K562 (cell line): ENCODE measurements at regions not wholly inside any gene's neighbourhood (a gene's known extent, or its start where the extent isn't known, plus 50 kb on each side); places are given as distances from the start of the nearest gene placed in this dataset.

Source experiments
- ATAC-seq: fragments of 200-7000 bp; cut with Tn5 transposase; 3 replicates; pipeline ENCODE4 v1.9.1; 2020; ENCODE audit warnings: moderate library complexity
- BruUV-seq: library from RNA; stranded (reverse); fragments of 400-500 nt; replicated peaks from 2 replicates; lab custom pipeline; 2021; lab: Mats Ljungman, UMichigan
- CTCF ChIA-PET: fragments of 300-600 bp; formaldehyde crosslinking; extraction: SDS; loops from one replicate; lab custom pipeline; 2021; ENCODE audit warnings: low intra/inter-chr PET ratio; lab: Yijun Ruan, JAX
- POLR2A ChIA-PET: fragments of 300-600, 350-650 bp; sonication (Branson Sonifier 250); formaldehyde crosslinking; extraction: SDS; loops from one replicate; lab custom pipeline; 2021; ENCODE audit warnings: antibody characterized with exemption, inconsistent platforms; lab: Yijun Ruan, JAX
- DNase-seq, 4 experiments: peaks; one replicate each; pipeline versions ENCODE4 v3.0.0 to v3.0.0-alpha.2; 2011 to 2018; ENCODE audit warnings: low spot score in 3 of 4, mixed read lengths in 3 of 4; ENCODE audit errors: extremely low read depth in 1 of 4
- FAIRE-seq: peaks from 2 replicates; lab custom pipeline; 2011; peaks lifted over from hg19 to GRCh38; lab: Jason Lieb, UNC
- H2AFZ ChIP-seq: 2 replicates; pipeline ENCODE4 v1.6.0; 2011; ENCODE audit warnings: low read depth, low read length, control low read depth, inconsistent platforms
- H3K27ac ChIP-seq: fragments of 200-600 bp; 3 replicates; pipeline ENCODE4 v1.8.0; 2011; ENCODE audit warnings: low read depth, mild to moderate bottlenecking, control low read depth, inconsistent platforms, low read length, moderate library complexity, mixed read lengths; ENCODE audit errors: extremely low read depth
- H3K27me3 ChIP-seq, 2 experiments: fragments of 300-600 bp in 1 of 2; 2 replicates in 1 of 2; 3 replicates in 1 of 2; pipeline versions ENCODE4 v1.6.0 to v1.8.0; 2011; ENCODE audit warnings: inconsistent platforms in 2 of 2, low read length in 2 of 2, mild to moderate bottlenecking in 1 of 2, mixed read lengths in 1 of 2, moderate library complexity in 1 of 2; ENCODE audit not compliant: control insufficient read depth in 2 of 2, insufficient read depth in 2 of 2
- H3K36me3 ChIP-seq: fragments of 300-600 bp; 3 replicates; pipeline ENCODE4 v1.8.0; 2011; ENCODE audit warnings: mild to moderate bottlenecking, low read length, inconsistent platforms; ENCODE audit not compliant: control insufficient read depth, insufficient read depth
- H3K4me1 ChIP-seq, 2 experiments: fragments of 200-600 bp in 1 of 2; replicated peaks in 1 of 2; 2 replicates in 1 of 2; 3 replicates in 1 of 2; pipeline versions ENCODE4 v1.5.1 to v1.8.0; 2011; ENCODE audit warnings: inconsistent platforms in 2 of 2, low read length in 2 of 2, mild to moderate bottlenecking in 1 of 2, mixed read lengths in 1 of 2, moderate library complexity in 1 of 2; ENCODE audit not compliant: control insufficient read depth in 2 of 2, insufficient read depth in 2 of 2
- H3K4me2 ChIP-seq: 2 replicates; pipeline ENCODE4 v1.6.1; 2011; ENCODE audit warnings: low read length, control low read depth, inconsistent platforms, mixed read lengths; ENCODE audit not compliant: insufficient read depth
- H3K4me3 ChIP-seq: fragments of 200-600 bp; sonication (generic), shearing (Covaris generic); 2 replicates; pipeline ENCODE4 v1.5.1; 2016; ENCODE audit warnings: control low read depth, inconsistent platforms
- H3K79me2 ChIP-seq: fragments of 200-600 bp; 3 replicates; pipeline ENCODE4 v1.8.0; 2011; ENCODE audit warnings: low read length, inconsistent platforms; ENCODE audit not compliant: control insufficient read depth, insufficient read depth
- H3K9ac ChIP-seq, 2 experiments: 2 replicates each; pipeline versions ENCODE4 v1.6.0 to v1.6.1; 2011; ENCODE audit warnings: low read depth in 2 of 2, low read length in 2 of 2, control low read depth in 1 of 2, inconsistent platforms in 1 of 2, mild to moderate bottlenecking in 1 of 2, mixed read lengths in 1 of 2; ENCODE audit not compliant: insufficient read depth in 1 of 2
- H3K9me1 ChIP-seq: one replicate; pipeline ENCODE4 v1.6.0; 2011; ENCODE audit warnings: inconsistent platforms, mild to moderate bottlenecking, low read length, moderate library complexity; ENCODE audit not compliant: control insufficient read depth, insufficient read depth
- H3K9me3 ChIP-seq: replicated peaks from 2 replicates; pipeline ENCODE4 v1.5.1; 2011; ENCODE audit warnings: low read depth, low read length, inconsistent platforms; ENCODE audit not compliant: control insufficient read depth, insufficient read depth
- H4K20me1 ChIP-seq: replicated peaks from 2 replicates; pipeline ENCODE4 v1.6.1; 2011; ENCODE audit warnings: low read length, inconsistent platforms, mixed read lengths; ENCODE audit not compliant: control insufficient read depth, insufficient read depth
- GATA2 ChIP-seq: sonication (generic); formaldehyde crosslinking; IDR thresholded peaks from 2 replicates; pipeline ENCODE4 v1.4.0; 2020; ENCODE audit warnings: mild to moderate bottlenecking, missing genetic modification reagents
- HDAC3 ChIP-seq: fragments of 450-650 bp; IDR thresholded peaks from 2 replicates; pipeline ENCODE4 v1.6.1; 2018; ENCODE audit warnings: borderline replicate concordance, mild to moderate bottlenecking, moderate library complexity; ENCODE audit not compliant: partially characterized antibody
- HOXB6 ChIP-seq: fragments of 250-450 bp; sonication (Bioruptor Pico); IDR thresholded peaks from 2 replicates; pipeline ENCODE4 v1.5.1; 2022; ENCODE audit warnings: mild to moderate bottlenecking, borderline replicate concordance
- MEIS2 ChIP-seq: fragments of 450-650 bp; IDR thresholded peaks from 2 replicates; pipeline ENCODE4 v1.6.1; 2014; ENCODE audit warnings: mild to moderate bottlenecking; ENCODE audit not compliant: partially characterized antibody
- MYC ChIP-seq, 2 experiments: fragments of 250-450 bp in 1 of 2; sonication (Bioruptor Pico) in 1 of 2; IDR thresholded peaks; 2 replicates each; pipeline versions ENCODE4 v1.5.1 to v1.6.1; 2012 to 2021; ENCODE audit warnings: low read depth in 2 of 2, borderline replicate concordance in 1 of 2, improper control_type of control experiment in 1 of 2, low read length in 1 of 2, mild to moderate bottlenecking in 1 of 2, moderate library complexity in 1 of 2
- NR2C2 ChIP-seq, 2 experiments: fragments of 200-800 bp in 1 of 2; sonication (Bioruptor generic) in 1 of 2; sonication (generic) in 1 of 2; formaldehyde crosslinking in 1 of 2; IDR thresholded peaks; 2 replicates each; pipeline versions ENCODE4 v1.6.1 to v1.8.0; 2016 to 2022; ENCODE audit warnings: mild to moderate bottlenecking in 1 of 2, missing compliant biosample characterization in 1 of 2, missing genetic modification characterization in 1 of 2, missing genetic modification reagents in 1 of 2
- RFX5 ChIP-seq: IDR thresholded peaks from 2 replicates; pipeline ENCODE4 v1.6.1; 2011; ENCODE audit warnings: low read depth, mild to moderate bottlenecking, improper control_type of control experiment, low read length
- TRIM25 ChIP-seq: fragments of 450-650 bp; IDR thresholded peaks from 2 replicates; pipeline ENCODE4 v1.7.0; 2016; ENCODE audit warnings: borderline replicate concordance
- WGBS: fragments of 100-300 bp; shearing (Covaris generic); methylation state at CpG from one replicate; pipeline ENCODE4 v1.1.6; 2016; ENCODE audit warnings: low coverage, mixed read lengths; ENCODE audit not compliant: insufficient coverage; ENCODE audit errors: missing lambda C conversion rate; 5-methylcytosine and 5-hydroxymethylcytosine counted together
- in situ Hi-C: fragments of 300-500 bp; cut with MboI; formaldehyde crosslinking; loops from 4 replicates; pipeline ENCODE4 v1.15.0; 2018; ENCODE audit warnings: inconsistent platforms, mixed read lengths
- intact Hi-C: fragments of 100-400 bp; cut with micrococcal nuclease; formaldehyde crosslinking; loops from 2 replicates; pipeline ENCODE4 v1.14.2; 2022
- TF ChIP-seq, protein P1 (sequence below): fragments of 250-450 bp; sonication (Bioruptor Pico); IDR thresholded peaks from 2 replicates; pipeline ENCODE4 v1.5.1; 2021; ENCODE audit warnings: mild to moderate bottlenecking
- TF ChIP-seq, protein P2 (sequence below), 3 experiments: fragments of 200-800 bp in 1 of 3; fragments of 250-450 bp in 1 of 3; fragments of 450-650 bp in 1 of 3; sonication (Bioruptor Pico) in 1 of 3; sonication (Bioruptor generic) in 1 of 3; formaldehyde crosslinking in 1 of 3; IDR thresholded peaks; 2 replicates each; pipeline versions ENCODE4 v1.6.1 to v1.8.0; 2016 to 2022; ENCODE audit warnings: mild to moderate bottlenecking in 2 of 3, missing genetic modification characterization in 2 of 3, missing compliant biosample characterization in 1 of 3, moderate library complexity in 1 of 3

GRCh38 chr22:48713272-48714205, 1114.1 kb downstream of the BRD1 start:
- Histone ChIP-seq H4K20me1 (no peaks in the 10 kb centered on the region), H3K9me3 (no peaks in the 10 kb centered on the region), H3K36me3 (no peaks in the 10 kb centered on the region), H3K4me3 (no peak overlapping the region), H3K9me1 (no peaks in the 10 kb centered on the region), H3K4me1 (no peaks in the 10 kb centered on the region), H3K27me3 (peaks cover 0 to 7% of the 10 kb centered on the region in 2 experiments; a peak in 2 of 5 replicates), H3K79me2 (no peaks in the 10 kb centered on the region), H2AFZ (no peak overlapping the region), H3K9ac (no peak overlapping the region; a peak in 1 of 4 replicates), H3K4me2 (no peak overlapping the region), H3K27ac (no peak overlapping the region)
- ChIA-PET POLR2A (no interaction called here), CTCF (no interaction called here)
- no peak for TF ChIP-seq RFX5
- TF ChIP-seq, protein P1, sequence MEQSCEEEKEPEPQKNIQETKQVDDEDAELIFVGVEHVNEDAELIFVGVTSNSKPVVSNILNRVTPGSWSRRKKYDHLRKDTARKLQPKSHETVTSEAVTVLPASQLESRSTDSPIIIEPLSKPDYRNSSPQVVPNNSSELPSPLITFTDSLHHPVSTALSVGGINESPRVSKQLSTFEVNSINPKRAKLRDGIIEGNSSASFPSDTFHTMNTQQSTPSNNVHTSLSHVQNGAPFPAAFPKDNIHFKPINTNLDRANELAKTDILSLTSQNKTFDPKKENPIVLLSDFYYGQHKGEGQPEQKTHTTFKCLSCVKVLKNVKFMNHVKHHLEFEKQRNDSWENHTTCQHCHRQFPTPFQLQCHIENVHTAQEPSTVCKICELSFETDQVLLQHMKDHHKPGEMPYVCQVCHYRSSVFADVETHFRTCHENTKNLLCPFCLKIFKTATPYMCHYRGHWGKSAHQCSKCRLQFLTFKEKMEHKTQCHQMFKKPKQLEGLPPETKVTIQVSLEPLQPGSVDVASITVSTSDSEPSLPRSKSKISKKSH (CRISPR knock-in tag) = no peak
- TF ChIP-seq MEIS2 = no peak
- TF ChIP-seq TRIM25 = no peak
- TF ChIP-seq NR2C2 (CRISPR knock-in tag; IDR thresholded peaks at IDR 0.05) = no peak
- TF ChIP-seq NR2C2 (tag; IDR thresholded peaks at IDR 0.05) = no peak
- TF ChIP-seq, protein P2, sequence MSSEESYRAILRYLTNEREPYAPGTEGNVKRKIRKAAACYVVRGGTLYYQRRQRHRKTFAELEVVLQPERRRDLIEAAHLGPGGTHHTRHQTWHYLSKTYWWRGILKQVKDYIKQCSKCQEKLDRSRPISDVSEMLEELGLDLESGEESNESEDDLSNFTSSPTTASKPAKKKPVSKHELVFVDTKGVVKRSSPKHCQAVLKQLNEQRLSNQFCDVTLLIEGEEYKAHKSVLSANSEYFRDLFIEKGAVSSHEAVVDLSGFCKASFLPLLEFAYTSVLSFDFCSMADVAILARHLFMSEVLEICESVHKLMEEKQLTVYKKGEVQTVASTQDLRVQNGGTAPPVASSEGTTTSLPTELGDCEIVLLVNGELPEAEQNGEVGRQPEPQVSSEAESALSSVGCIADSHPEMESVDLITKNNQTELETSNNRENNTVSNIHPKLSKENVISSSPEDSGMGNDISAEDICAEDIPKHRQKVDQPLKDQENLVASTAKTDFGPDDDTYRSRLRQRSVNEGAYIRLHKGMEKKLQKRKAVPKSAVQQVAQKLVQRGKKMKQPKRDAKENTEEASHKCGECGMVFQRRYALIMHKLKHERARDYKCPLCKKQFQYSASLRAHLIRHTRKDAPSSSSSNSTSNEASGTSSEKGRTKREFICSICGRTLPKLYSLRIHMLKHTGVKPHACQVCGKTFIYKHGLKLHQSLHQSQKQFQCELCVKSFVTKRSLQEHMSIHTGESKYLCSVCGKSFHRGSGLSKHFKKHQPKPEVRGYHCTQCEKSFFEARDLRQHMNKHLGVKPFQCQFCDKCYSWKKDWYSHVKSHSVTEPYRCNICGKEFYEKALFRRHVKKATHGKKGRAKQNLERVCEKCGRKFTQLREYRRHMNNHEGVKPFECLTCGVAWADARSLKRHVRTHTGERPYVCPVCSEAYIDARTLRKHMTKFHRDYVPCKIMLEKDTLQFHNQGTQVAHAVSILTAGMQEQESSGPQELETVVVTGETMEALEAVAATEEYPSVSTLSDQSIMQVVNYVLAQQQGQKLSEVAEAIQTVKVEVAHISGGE (CRISPR knock-in tag; IDR thresholded peaks at IDR 0.05) = no peak
- no peak for TF ChIP-seq MYC (IDR thresholded peaks at IDR 0.05; ENCODE audit: low read depth, low read length)
- no peak for TF ChIP-seq MYC (CRISPR knock-in tag; IDR thresholded peaks at IDR 0.05; ENCODE audit: borderline replicate concordance, low read depth)
- TF ChIP-seq HOXB6 = no peak
- no peak for TF ChIP-seq GATA2 (CRISPR knock-in tag)
- no peak for TF ChIP-seq HDAC3
- in situ Hi-C loops (no loop called here), intact Hi-C loops (no loop called here)
- FAIRE-seq (no peak), DNase-seq (no peak), ATAC-seq (no peak)
- under 1% methylated on average over 24 of the region's 38 CpGs for WGBS
- no TSS peak for BruUV-seq
